ENCODE measurements at regions not wholly inside any gene's neighbourhood (a gene's known extent, or its start where the extent isn't known, plus 50 kb on each side); places are given as distances from the start of the nearest gene placed in this dataset.

- POLR2A ChIA-PET (ENCODE audit: partially characterized antibody): no interaction called here
- no peak overlapping the region for H3K4ac ChIP-seq (replicated peaks; ENCODE audit: insufficient read length, low read depth, low read length)
- no peak overlapping the region for H2BK12ac ChIP-seq (ENCODE audit: low read depth, low read length)
- no peak overlapping the region for H3K14ac ChIP-seq (ENCODE audit: insufficient read length)
- H4K20me1 ChIP-seq (replicated peaks in 1 of 2; ENCODE audit: control insufficient read depth in 1 of 2, insufficient read depth in 2 of 2, low read length in 2 of 2): no peaks in the 10 kb centered on the region
- no peak overlapping the region for H2AFZ ChIP-seq (ENCODE audit: low read length)
- H3K27ac ChIP-seq (ENCODE audit: low read depth, low read length): no peak overlapping the region
- no peaks in the 10 kb centered on the region for H3K9me3 ChIP-seq (ENCODE audit: insufficient read depth in 2 of 2, low read depth in 1 of 2, low read length in 1 of 2)
- H3K18ac ChIP-seq (ENCODE audit: extremely low read depth, low read length): no peak overlapping the region
- H3K56ac ChIP-seq (replicated peaks; ENCODE audit: insufficient read length, low read depth, low read length): no peak overlapping the region
- H4K8ac ChIP-seq (ENCODE audit: extremely low read depth, insufficient read depth, low read length): no peak overlapping the region
- TF ChIP-seq SP4 (IDR thresholded peaks at IDR 0.05; ENCODE audit: low read length) (no peak), EGR1 (IDR thresholded peaks at IDR 0.05; ENCODE audit: borderline replicate concordance, low read depth, low read length) (no peak), CHD2 (IDR thresholded peaks at IDR 0.05; ENCODE audit: low read length) (no peak), CTBP2 (IDR thresholded peaks at IDR 0.05; ENCODE audit: borderline replicate concordance, insufficient read depth, insufficient read length, low read length) (no peak), POLR2A (IDR thresholded peaks at IDR 0.05; ENCODE audit: control extremely low read depth in 1 of 2, low read depth in 2 of 2, low read length in 2 of 2) (no peak), POLR2AphosphoS5 (IDR thresholded peaks at IDR 0.05; ENCODE audit: low read depth, low read length) (no peak), CTCF (IDR thresholded peaks at IDR 0.05; ENCODE audit: control extremely low read depth in 1 of 3, insufficient read depth in 1 of 3, low read depth in 1 of 3, low read length in 3 of 3) (no peak), SIX5 (IDR thresholded peaks at IDR 0.05; ENCODE audit: low read depth, low read length) (no peak), SP2 (IDR thresholded peaks at IDR 0.05; ENCODE audit: low read length) (no peak), CBX8 (IDR thresholded peaks at IDR 0.05; ENCODE audit: borderline replicate concordance, low read depth, low read length) (no peak)
- no peaks in the 10 kb centered on the region for H3K79me2 ChIP-seq (ENCODE audit: control insufficient read depth in 1 of 2, insufficient read depth in 2 of 2, low read length in 2 of 2)
- H3K9ac ChIP-seq (replicated peaks in 1 of 4; ENCODE audit: extremely low read depth in 1 of 4, low read depth in 3 of 4, low read length in 3 of 4): no peak overlapping the region
- no peaks in the 10 kb centered on the region for H3K36me3 ChIP-seq (ENCODE audit: control insufficient read depth in 2 of 4, insufficient read depth in 4 of 4, low read length in 3 of 4)
- H4K91ac ChIP-seq (replicated peaks; ENCODE audit: insufficient read length, low read length): no peak overlapping the region
- CTCF ChIA-PET (ENCODE audit: partially characterized antibody): interaction anchor here (1.6 kb wide), 2 partner anchors 21 to 92 kb away, joined by 3 to 4 read pairs; no protein-coding TSS in a partner anchor
- H2BK5ac ChIP-seq (ENCODE audit: low read depth, low read length): no peak overlapping the region
- no peaks in the 10 kb centered on the region for H3K4me1 ChIP-seq (replicated peaks in 1 of 4; ENCODE audit: control insufficient read depth in 3 of 4, insufficient read depth in 4 of 4, low read length in 3 of 4)
- no peak overlapping the region for H4K5ac ChIP-seq (ENCODE audit: insufficient read length, low read depth, low read length)
- 95% methylated on average over 2 of the region's 2 CpGs; no CpG with 5 or more reads in 1 of the 2 experiments for WGBS, 2 experiments (ENCODE audit: extremely low coverage in 1 of 2, insufficient coverage in 1 of 2, insufficient read length in 1 of 2, insufficient replicate concordance in 2 of 2, low coverage in 1 of 2, low lambda C conversion rate in 2 of 2, missing lambda C conversion rate in 1 of 2)
- no peak for FAIRE-seq
- no peak for DNase-seq (ENCODE audit: low read depth in 1 of 2, low spot score in 2 of 2)
- no peaks in the 10 kb centered on the region for H3K79me1 ChIP-seq (ENCODE audit: low read depth, low read length)
- H3K4me3 ChIP-seq (ENCODE audit: extremely low read depth in 1 of 4, insufficient read depth in 2 of 4, low read depth in 3 of 4, low read length in 4 of 4): no peak overlapping the region
- H3K23ac ChIP-seq (ENCODE audit: insufficient read length): no peak overlapping the region
- no peak overlapping the region for H2BK15ac ChIP-seq (ENCODE audit: low read length)
- H3K23me2 ChIP-seq (ENCODE audit: low read depth, low read length): no peaks in the 10 kb centered on the region
- H2BK20ac ChIP-seq (ENCODE audit: low read length): no peak overlapping the region
- H3K4me2 ChIP-seq (ENCODE audit: insufficient read depth in 1 of 2, low read depth in 2 of 2, low read length in 2 of 2): no peak overlapping the region
- no peak overlapping the region for H2BK120ac ChIP-seq (replicated peaks; ENCODE audit: low read depth, low read length)
- H3K27me3 ChIP-seq (replicated peaks in 1 of 4; ENCODE audit: control insufficient read depth in 3 of 4, extremely low read depth in 1 of 4, insufficient read depth in 3 of 4, low read length in 3 of 4): no peaks in the 10 kb centered on the region
- no peak overlapping the region for H2AK5ac ChIP-seq (ENCODE audit: low read depth, low read length)
Measured at GRCh38 chr2:60339286-60339685, 214.2 kb downstream of the BCL11A start.
